ENCODE measurements at regions not wholly inside any gene's neighbourhood (a gene's known extent, or its start where the extent isn't known, plus 50 kb on each side); places are given as distances from the start of the nearest gene placed in this dataset.
"Not testable (repeated sequence)": the region's sequence is repeated elsewhere in the genome, so short reads cannot be mapped to it uniquely, and the experiment has no call there.

- DNase-seq (ENCODE audit: low spot score) (no peak), FAIRE-seq (no peak)
These were observed 275.7 kb downstream of the DAD1 start for GRCh38 chr14:22313172-22313801.

- FAIRE-seq (no peak), DNase-seq (ENCODE audit: low spot score) (no peak)
These were observed 277.4 kb downstream of the DAD1 start for GRCh38 chr14:22311636-22312035.

DNA sequence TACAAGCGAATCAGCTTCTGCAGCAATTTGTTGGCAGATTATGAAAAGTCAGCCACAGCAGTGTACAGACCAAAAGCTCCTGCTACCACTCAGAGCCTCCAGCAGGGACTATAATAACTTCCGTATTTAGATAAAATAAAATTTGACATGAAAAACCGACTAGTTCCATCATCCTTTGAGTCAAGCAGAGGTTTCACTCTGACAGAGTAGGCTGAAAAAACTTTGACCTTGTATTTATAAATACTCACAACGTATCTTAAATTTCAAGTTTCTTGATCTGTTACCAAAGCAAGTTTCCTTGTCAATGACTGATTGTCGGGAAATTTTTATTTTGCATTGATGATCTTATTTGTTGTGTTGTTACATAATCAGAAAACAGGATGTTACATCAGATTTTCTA, 283.4 kb downstream of the DAD1 start:
- DNase-seq (ENCODE audit: low spot score) = no peak
- no peak for FAIRE-seq

DNA sequence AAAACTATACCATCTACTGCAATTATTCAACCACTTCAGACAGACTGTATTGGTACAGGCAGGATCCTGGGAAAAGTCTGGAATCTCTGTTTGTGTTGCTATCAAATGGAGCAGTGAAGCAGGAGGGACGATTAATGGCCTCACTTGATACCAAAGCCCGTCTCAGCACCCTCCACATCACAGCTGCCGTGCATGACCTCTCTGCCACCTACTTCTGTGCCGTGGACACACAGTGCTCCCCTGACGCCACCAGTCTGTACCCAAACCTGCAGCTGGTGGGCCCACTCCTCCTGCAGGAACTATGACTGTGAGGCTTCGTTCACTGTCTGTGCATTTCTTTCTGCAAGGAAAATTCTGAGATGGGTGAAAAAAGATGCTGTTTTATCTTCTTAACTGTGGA, 284.7 kb downstream of the DAD1 start:
- no peak for FAIRE-seq

GRCh38 chr14:22303589-22304195, 285.3 kb downstream of the DAD1 start:
- no peak for FAIRE-seq

More for the DNA sequence above, 284.7 kb downstream of the DAD1 start:
- no peak for DNase-seq (ENCODE audit: low spot score)

DNA sequence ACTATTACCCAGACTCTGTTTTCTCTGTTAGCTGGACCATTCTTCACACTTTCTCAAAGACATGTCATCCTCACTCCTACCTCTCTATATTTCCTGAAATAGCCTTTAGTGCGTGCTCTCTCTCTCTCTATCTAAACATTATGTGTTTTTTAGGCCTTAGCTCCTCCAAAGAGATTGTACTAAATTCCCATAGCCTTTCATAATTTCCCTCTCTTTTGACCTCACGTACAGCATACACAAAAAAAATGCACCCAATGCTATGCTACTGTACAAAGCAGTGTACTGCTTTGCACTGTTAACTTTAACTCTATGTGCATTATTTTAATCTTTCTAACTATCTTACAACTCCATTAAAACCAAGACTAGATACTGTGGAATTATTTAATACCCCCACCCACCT, 288.4 kb downstream of the DAD1 start:
- FAIRE-seq (no peak), DNase-seq (ENCODE audit: low spot score) (no peak)

More at GRCh38 chr14:22303589-22304195, 285.3 kb downstream of the DAD1 start:
- DNase-seq (ENCODE audit: low spot score) = no peak

GRCh38 chr14:22297376-22297775, 291.6 kb downstream of the DAD1 start:
- DNase-seq (ENCODE audit: low spot score) (no peak), FAIRE-seq (no peak)

DNA sequence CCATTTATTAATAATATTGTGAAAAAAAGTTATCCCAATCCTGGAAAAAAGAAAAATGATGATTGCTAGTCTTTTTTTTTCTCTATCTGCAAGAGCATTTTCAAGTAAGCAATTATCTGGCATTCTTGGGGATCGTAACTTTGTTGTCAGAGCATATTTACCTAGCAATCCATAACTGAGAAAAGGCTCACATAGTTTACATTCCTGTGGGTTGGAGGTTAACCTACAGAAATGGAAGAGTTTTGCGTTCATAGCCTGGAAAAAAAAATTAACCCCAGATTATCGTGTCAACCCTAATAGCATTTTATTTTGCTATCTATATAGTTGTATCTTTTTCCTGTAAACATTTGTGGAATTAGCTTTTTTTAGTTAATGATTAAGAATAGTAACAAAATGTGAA, 292.3 kb downstream of the DAD1 start:
- FAIRE-seq (no peak), DNase-seq (ENCODE audit: low spot score) (peak; percentile 37)

GRCh38 chr14:22296088-22296487, 292.9 kb downstream of the DAD1 start:
- no peak for DNase-seq (ENCODE audit: low spot score)
- FAIRE-seq = no peak

DNA sequence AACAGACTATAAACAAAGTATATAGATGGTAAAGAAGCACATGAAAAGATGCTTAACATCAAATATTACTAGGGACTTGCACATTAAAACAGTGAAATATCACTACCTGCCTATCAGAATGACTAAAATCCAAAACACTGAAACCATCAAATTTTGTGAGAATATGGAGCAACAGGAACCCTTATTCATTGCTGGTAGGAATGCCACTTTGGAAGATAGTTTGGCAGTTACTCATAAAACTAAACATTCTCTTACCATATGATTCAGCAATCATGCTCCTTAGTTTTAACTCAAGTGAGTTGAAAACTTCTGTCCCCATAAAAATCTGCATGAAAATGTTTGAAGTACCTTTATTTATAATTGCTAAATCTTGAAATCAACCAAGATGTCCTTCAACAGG, 297.6 kb downstream of the DAD1 start:
- DNase-seq (ENCODE audit: low spot score) (no peak), FAIRE-seq (no peak)

DNA sequence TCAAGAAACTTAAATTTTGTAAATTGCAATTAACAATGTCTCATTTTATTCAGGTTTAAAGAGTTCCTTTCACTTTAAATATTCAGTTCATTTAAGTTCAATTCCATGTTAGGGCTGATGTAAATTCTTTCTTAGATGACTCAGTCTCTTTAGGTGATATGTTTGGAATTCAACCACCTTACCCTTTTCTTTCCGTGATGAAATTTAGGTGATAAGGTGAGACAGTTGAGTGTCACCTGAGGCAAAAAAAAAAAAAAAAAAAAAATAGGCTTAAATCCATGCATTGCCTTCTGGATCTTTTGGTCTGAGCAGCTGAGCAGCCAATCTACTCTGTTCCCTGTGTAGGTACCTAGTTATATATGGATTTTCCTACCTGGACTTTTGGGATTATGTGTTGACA, 299.5 kb downstream of the DAD1 start:
- FAIRE-seq (no peak), DNase-seq (ENCODE audit: low spot score) (no peak)

- FAIRE-seq = no peak
- no peak for DNase-seq (ENCODE audit: low spot score)
These were observed 303.0 kb downstream of the DAD1 start for GRCh38 chr14:22285991-22286390.

- FAIRE-seq = no peak
These were observed 306.1 kb downstream of the DAD1 start for GRCh38 chr14:22282949-22283348.

GRCh38 chr14:22282417-22282816, 306.6 kb downstream of the DAD1 start:
- DNase-seq (ENCODE audit: low spot score) (no peak), FAIRE-seq (no peak)

More at GRCh38 chr14:22282949-22283348, 306.1 kb downstream of the DAD1 start:
- no peak for DNase-seq (ENCODE audit: low spot score)

DNA sequence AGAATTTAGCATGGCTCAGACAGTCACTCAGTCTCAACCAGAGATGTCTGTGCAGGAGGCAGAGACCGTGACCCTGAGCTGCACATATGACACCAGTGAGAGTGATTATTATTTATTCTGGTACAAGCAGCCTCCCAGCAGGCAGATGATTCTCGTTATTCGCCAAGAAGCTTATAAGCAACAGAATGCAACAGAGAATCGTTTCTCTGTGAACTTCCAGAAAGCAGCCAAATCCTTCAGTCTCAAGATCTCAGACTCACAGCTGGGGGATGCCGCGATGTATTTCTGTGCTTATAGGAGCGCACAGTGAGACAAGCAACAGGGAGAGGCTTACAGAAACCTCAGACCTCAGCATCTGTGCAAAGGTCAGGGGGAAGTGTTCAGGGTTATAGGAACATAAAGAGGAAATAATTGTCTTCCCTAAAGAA, 307.6 kb downstream of the DAD1 start:
- not testable (repeated sequence) for DNase-seq (ENCODE audit: low spot score); FAIRE-seq

GRCh38 chr14:22280497-22281316, 308.3 kb downstream of the DAD1 start:
- DNase-seq (ENCODE audit: low spot score) = no peak
- FAIRE-seq = no peak

DNA sequence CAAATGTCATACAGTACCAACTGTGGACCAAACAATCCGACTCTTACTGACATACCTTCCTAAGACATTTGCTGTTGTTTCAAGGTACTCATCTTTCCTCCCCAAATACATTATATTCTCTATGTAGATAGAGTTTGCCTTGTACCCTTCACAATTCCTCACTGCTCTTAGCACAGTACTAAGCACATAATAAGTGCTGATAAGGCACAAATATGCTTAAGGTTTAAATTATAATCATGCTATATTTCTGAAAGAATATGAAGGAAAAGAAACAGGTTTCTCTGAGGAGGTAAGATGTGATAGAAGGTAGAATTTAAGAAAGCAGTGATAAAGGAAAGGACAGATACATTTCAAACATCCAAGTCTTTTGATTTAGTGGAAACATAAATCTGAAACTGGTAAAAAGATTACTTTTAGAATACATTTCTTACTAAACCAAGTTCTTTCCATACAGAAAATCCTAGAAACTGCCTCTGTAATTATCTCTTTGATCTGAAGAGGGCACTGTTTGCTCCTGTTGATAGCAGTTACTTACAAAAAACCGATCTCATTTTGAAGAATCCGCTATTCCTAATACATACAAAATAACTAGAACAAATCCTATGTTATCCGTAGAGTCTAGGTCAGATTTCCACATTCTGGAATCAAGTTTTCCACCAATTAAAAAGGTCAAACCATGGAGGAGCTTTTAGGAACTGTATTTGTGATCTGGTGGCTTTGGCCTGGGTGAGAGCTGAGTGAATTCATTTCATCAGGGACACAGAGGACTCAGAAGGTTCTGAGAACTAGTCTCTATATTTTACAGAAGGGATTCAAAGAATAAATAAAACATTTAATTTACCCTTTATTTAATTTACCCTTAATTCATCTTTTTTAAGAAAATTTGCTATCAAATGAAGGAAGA, 311.9 kb downstream of the DAD1 start:
- DNase-seq (ENCODE audit: low spot score) = no peak
- FAIRE-seq = no peak

DNA sequence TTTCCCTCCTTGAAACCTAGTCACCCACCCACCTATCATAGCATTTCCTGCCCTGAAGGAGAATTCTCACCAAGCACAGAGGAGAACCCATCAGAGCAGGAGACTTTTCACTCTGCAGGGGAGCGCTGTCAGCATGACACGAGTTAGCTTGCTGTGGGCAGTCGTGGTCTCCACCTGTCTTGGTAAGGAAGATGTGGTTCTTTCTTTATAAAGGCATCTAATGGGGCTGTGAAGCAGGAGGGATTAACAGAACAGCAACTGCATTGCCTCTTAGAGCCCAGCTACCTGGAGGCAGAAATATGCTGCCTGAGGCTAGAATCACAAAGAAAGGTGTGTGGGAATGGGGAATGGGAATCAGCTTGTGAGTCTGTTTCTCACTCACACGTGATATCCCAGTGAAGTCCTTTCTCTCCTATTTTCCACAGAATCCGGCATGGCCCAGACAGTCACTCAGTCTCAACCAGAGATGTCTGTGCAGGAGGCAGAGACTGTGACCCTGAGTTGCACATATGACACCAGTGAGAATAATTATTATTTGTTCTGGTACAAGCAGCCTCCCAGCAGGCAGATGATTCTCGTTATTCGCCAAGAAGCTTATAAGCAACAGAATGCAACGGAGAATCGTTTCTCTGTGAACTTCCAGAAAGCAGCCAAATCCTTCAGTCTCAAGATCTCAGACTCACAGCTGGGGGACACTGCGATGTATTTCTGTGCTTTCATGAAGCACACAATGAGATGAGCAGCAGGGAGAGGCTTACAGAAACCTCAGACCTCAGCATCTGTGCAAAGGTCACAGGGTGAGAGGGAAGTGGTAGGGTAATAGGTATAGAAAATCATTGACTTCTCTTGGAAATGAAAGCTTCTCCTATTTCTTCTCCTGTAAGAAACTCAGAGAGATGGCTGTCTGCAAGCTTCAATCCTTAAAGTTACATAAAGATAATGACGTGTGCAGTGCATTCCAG, 316.9 kb downstream of the DAD1 start:
- no peak for FAIRE-seq

GRCh38 chr14:22268875-22269274, 320.1 kb downstream of the DAD1 start:
- no peak for FAIRE-seq

More for the DNA sequence above, 316.9 kb downstream of the DAD1 start:
- no peak for DNase-seq (ENCODE audit: low spot score)

DNA sequence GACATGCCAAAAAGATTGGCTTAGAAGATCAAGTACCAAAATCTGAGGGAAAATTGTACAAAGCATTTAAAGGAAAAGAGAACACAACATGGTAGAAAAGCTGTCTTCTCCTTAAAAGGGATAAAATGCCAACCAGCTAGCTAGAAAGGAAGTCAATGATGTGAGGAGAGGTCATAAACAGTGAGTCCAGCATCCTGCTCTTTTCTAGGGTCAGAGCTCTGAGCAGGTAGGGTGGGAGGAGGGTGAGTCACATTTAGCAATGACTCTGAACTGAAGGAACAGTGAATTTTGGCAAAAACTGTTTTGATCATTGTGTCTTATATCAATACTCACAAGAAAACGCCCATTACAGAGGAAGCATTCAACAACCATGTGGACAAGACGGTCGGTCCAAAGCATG, 322.3 kb downstream of the DAD1 start:
- DNase-seq (ENCODE audit: low spot score) (no peak), FAIRE-seq (no peak)

More at GRCh38 chr14:22268875-22269274, 320.1 kb downstream of the DAD1 start:
- peak; percentile 53 for DNase-seq (ENCODE audit: low spot score)
